Stomach smooth muscle (tissue), 2 donors: ENCODE measurements at regions not wholly inside any gene's neighbourhood (a gene's known extent, or its start where the extent isn't known, plus 50 kb on each side); places are given as distances from the start of the nearest gene placed in this dataset.
"Not testable (repeated sequence)": the region's sequence is repeated elsewhere in the genome, so short reads cannot be mapped to it uniquely, and the experiment has no call there.

Experiments
- H3K27ac ChIP-seq: one replicate; pipeline ENCODE4 v1.7.0; 2013; ENCODE audit warnings: mild to moderate bottlenecking, low read length, inconsistent platforms
- H3K27me3 ChIP-seq, 2 donors: one replicate each; pipeline ENCODE4 v1.7.0; 2013; ENCODE audit warnings: low read length in 2 of 2; ENCODE audit not compliant: insufficient read depth in 2 of 2, control insufficient read depth in 1 of 2
- H3K36me3 ChIP-seq, 2 donors: one replicate each; pipeline ENCODE4 v1.7.0; 2013; ENCODE audit warnings: low read length in 2 of 2; ENCODE audit not compliant: control insufficient read depth in 2 of 2, insufficient read depth in 2 of 2
- H3K4me1 ChIP-seq: one replicate; pipeline ENCODE4 v1.7.0; 2013; ENCODE audit warnings: low read length; ENCODE audit not compliant: control insufficient read depth, insufficient read depth
- H3K4me3 ChIP-seq, 2 donors: one replicate each; pipeline ENCODE4 v1.7.0; 2013; ENCODE audit warnings: low read length in 2 of 2
- H3K9ac ChIP-seq, 2 donors: one replicate each; pipeline ENCODE4 v1.7.0; 2013; ENCODE audit warnings: low read length in 2 of 2, mild to moderate bottlenecking in 1 of 2
- H3K9me3 ChIP-seq, 2 donors: one replicate each; pipeline ENCODE4 v1.7.0; 2013; ENCODE audit warnings: low read length in 2 of 2; ENCODE audit not compliant: control insufficient read depth in 2 of 2
- donor health status: healthy.
- donor health status: Pancreatic carcinoma.

DNA sequence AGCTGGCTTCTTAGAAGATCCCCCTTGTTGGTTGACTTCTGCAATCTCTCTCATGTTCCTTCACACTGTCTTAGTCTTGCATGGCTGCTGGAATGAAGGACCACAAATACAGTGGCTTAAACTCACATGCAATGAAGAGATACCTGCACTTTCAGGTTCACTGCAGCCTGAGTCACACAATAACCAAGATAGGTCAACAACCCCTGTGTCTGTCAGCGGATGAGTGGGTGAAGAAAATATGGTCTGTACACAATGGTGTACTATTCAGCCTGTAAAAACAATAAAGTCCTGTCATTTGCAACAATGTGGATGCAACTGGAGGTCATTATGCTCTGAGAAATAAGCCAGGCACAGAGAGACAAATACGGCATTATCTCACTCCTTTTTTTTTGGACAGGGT is 373.8 kb upstream of the AMELY start:
- Histone ChIP-seq H3K4me3 (no peak overlapping the region), H3K4me1 (no peaks in the 10 kb centered on the region), H3K9me3 (no peaks in the 10 kb centered on the region), H3K27ac (no peak overlapping the region), H3K27me3 (no peaks in the 10 kb centered on the region), H3K9ac (no peak overlapping the region), H3K36me3 (no peaks in the 10 kb centered on the region)

DNA sequence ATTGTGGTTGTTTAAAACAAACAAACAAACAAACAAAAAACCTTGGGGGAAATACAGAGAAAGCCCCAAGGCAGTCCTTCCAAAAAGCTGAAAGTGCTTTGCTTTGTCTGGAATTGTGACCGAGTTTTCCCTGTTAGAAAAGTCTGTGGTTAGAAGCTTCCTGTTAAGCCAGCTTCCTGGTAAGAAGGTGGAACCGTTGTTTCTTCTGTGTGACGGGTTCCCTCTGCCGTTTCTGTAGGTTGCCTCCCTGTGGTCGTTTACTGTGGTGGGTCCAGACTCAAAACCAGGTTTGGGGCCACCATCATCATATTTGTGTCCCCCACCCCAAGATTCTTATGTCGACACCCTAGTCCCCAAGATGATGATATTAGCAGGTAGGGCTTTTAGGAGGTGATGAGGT is 371.4 kb upstream of the AMELY start:
- no peaks in the 10 kb centered on the region for H3K36me3 ChIP-seq
- no peaks in the 10 kb centered on the region for H3K27me3 ChIP-seq

GRCh38 chrY:7280151-7280740 is 368.7 kb upstream of the AMELY start:
- not testable (repeated sequence) for H3K36me3 ChIP-seq, H3K4me3 ChIP-seq, H3K9me3 ChIP-seq, H3K27ac ChIP-seq, H3K9ac ChIP-seq, H3K4me1 ChIP-seq, H3K27me3 ChIP-seq

More for the DNA sequence above, 371.4 kb upstream of the AMELY start:
- no peak overlapping the region for H3K9ac ChIP-seq
- no peak overlapping the region for H3K27ac ChIP-seq
- H3K4me3 ChIP-seq: no peak overlapping the region
- H3K4me1 ChIP-seq: no peaks in the 10 kb centered on the region
- H3K9me3 ChIP-seq: no peaks in the 10 kb centered on the region

- no peak overlapping the region for H3K4me3 ChIP-seq
These were observed 364.2 kb upstream of the AMELY start for GRCh38 chrY:7275751-7276150.

DNA sequence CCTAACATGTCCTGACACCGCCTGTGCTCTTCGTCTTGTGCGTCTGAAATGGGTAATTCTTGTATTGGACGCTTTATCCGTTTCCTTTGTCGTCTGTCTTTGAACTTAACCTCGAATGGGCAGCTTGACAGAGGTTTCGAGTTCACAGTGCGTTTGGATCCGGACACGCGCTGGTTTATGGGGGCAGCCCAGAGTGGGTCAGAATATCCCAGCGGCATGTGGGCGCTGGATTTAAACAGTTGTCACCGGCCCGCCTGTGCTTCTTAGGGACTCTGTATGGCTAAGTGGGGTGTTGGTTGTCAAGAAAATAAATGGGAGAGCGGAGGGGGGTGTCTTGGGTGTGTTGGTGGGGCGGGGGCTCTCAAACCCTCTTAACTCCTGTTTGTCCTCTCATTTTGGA is 363.5 kb upstream of the AMELY start:
- no peak overlapping the region for H3K27ac ChIP-seq
- no peaks in the 10 kb centered on the region for H3K27me3 ChIP-seq
- peak overlapping the region in 1 of 2 donors; percentile 40 for H3K4me3 ChIP-seq
- H3K4me1 ChIP-seq: no peaks in the 10 kb centered on the region
- H3K9me3 ChIP-seq: no peaks in the 10 kb centered on the region
- no peak overlapping the region for H3K9ac ChIP-seq
- no peaks in the 10 kb centered on the region for H3K36me3 ChIP-seq

More at GRCh38 chrY:7275751-7276150, 364.2 kb upstream of the AMELY start:
- Histone ChIP-seq H3K27me3 (no peaks in the 10 kb centered on the region), H3K27ac (no peak overlapping the region), H3K4me1 (no peaks in the 10 kb centered on the region), H3K9ac (no peak overlapping the region), H3K9me3 (no peaks in the 10 kb centered on the region), H3K36me3 (no peaks in the 10 kb centered on the region)

GRCh38 chrY:7274369-7274913 is 362.9 kb upstream of the AMELY start:
- peak overlapping the region in 1 of 2 donors; percentile 40 for H3K4me3 ChIP-seq
- peak overlapping the region in 1 of 2 donors; percentile 28 for H3K9ac ChIP-seq
- H3K36me3 ChIP-seq: no peaks in the 10 kb centered on the region
- H3K27ac ChIP-seq: no peak overlapping the region
- H3K4me1 ChIP-seq: no peaks in the 10 kb centered on the region
- H3K9me3 ChIP-seq: no peaks in the 10 kb centered on the region
- no peaks in the 10 kb centered on the region for H3K27me3 ChIP-seq

DNA sequence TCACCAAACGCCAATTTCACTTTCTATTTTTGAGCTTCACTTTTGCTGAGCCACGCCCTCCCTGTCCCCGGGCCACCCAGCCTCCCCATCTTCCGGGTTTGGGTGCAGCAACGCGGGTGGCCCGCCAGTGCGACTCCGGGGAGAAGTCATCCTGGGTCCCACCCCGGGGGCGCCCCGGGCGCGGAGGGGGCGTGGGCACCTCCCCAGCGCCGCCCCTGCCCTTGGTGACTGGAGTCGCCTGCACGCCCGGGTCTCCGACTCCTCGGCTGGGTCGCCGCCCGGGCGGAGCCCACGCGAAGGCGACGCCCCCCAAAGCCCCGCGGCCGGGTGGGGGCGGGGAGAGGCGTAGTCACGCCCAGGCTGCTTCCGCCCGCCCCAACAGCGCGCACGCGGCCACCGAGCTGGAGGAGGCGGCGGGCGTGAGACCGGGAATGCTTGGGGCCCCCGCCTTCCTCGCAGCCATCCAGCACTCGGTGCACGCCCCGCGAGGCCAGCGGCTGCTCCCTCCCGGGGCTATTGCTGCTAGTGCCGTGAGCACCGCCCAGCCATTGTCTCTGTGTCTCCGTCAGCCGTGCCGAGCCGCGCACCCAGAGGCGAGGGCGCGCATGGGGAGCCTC is 362.1 kb upstream of the AMELY start:
- Histone ChIP-seq H3K27ac (no peak overlapping the region), H3K9me3 (no peaks in the 10 kb centered on the region), H3K9ac (peak overlapping the region in 1 of 2 donors; percentile 33), H3K4me3 (peak overlapping the region in 1 of 2 donors; percentile 59), H3K4me1 (no peaks in the 10 kb centered on the region), H3K27me3 (no peaks in the 10 kb centered on the region), H3K36me3 (no peaks in the 10 kb centered on the region)

- no peaks in the 10 kb centered on the region for H3K27me3 ChIP-seq
- no peak overlapping the region for H3K27ac ChIP-seq
- no peaks in the 10 kb centered on the region for H3K9me3 ChIP-seq
- H3K4me3 ChIP-seq: peak overlapping the region in 1 of 2 donors; percentile 59
- no peak overlapping the region for H3K9ac ChIP-seq
- no peaks in the 10 kb centered on the region for H3K36me3 ChIP-seq
- H3K4me1 ChIP-seq: no peaks in the 10 kb centered on the region
These were observed 361.1 kb upstream of the AMELY start for GRCh38 chrY:7272556-7273195.

GRCh38 chrY:7263773-7264172 is 352.2 kb upstream of the AMELY start:
- no peak overlapping the region for H3K4me3 ChIP-seq
- H3K27me3 ChIP-seq: no peaks in the 10 kb centered on the region
- no peaks in the 10 kb centered on the region for H3K36me3 ChIP-seq
- H3K27ac ChIP-seq: no peak overlapping the region
- no peaks in the 10 kb centered on the region for H3K4me1 ChIP-seq
- H3K9ac ChIP-seq: no peak overlapping the region
- no peaks in the 10 kb centered on the region for H3K9me3 ChIP-seq

DNA sequence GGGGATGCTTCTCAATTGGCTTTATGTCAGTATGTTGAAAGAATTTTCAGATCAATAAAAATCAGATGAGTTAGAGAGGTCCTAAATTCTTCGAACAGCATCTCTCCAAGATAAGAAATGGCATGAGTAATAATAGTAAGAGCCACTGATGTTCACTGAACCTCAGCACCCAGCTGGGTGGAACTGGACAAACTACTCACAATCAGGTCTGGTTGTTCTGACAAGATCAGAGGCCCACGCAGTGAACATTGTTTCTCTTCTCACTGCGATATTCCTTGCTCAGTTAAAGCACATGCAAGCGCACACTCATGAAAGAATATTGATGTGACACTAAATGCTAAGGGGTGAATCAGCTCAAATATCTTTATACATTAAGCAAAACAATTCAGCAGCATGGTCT is 351.0 kb upstream of the AMELY start:
- Histone ChIP-seq H3K36me3 (no peaks in the 10 kb centered on the region), H3K4me3 (no peak overlapping the region), H3K4me1 (no peaks in the 10 kb centered on the region), H3K27me3 (no peaks in the 10 kb centered on the region), H3K9me3 (no peaks in the 10 kb centered on the region), H3K27ac (no peak overlapping the region), H3K9ac (no peak overlapping the region)

DNA sequence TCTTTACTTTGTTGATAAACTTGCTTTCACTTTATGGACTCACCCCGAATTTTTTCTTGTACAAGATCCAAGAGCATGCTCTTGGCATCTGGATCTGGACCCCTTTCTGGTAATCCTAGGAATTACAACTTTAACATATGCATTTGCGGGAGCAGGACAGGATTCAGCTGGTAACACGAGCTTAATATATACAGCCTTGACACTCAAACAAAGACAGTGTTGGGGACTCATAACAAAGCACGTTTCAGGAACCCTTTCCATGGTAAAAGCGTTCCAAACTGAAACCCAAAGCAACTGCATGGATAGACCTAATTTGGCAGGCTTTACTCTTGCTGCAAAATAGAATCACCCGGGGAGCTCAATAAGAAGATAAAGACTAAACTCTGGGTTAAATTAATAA is 349.7 kb upstream of the AMELY start:
- Histone ChIP-seq H3K27ac (no peak overlapping the region), H3K36me3 (no peaks in the 10 kb centered on the region), H3K27me3 (no peaks in the 10 kb centered on the region), H3K4me3 (no peak overlapping the region), H3K9ac (no peak overlapping the region), H3K4me1 (no peaks in the 10 kb centered on the region), H3K9me3 (no peaks in the 10 kb centered on the region)
